ENCODE measurements at regions not wholly inside any gene's neighbourhood (a gene's known extent, or its start where the extent isn't known, plus 50 kb on each side); places are given as distances from the start of the nearest gene placed in this dataset.

- Histone ChIP-seq H3K27me3 (ENCODE audit: control insufficient read depth, extremely low read depth, insufficient read depth, low read length) (no peaks in the 10 kb centered on the region), H3K27ac (ENCODE audit: control insufficient read depth, insufficient read depth, low read length) (no peak overlapping the region), H3K9me1 (ENCODE audit: control insufficient read depth, extremely low read depth, insufficient read depth, low read length) (no peaks in the 10 kb centered on the region), H3K79me2 (ENCODE audit: control insufficient read depth, insufficient read depth, low read length) (no peaks in the 10 kb centered on the region), H3K9me3 (ENCODE audit: control insufficient read depth, low read depth, low read length) (no peaks in the 10 kb centered on the region), H3K4me1 (ENCODE audit: control insufficient read depth, extremely low read depth, insufficient read depth, low read length) (no peaks in the 10 kb centered on the region), H2AFZ (ENCODE audit: control insufficient read depth, low read length) (no peak overlapping the region), H3K4me3 (ENCODE audit: control insufficient read depth in 2 of 3, extremely low read depth in 1 of 3, insufficient read depth in 2 of 3, low read depth in 1 of 3, low read length in 3 of 3) (no peak overlapping the region), H3K4me2 (ENCODE audit: control insufficient read depth, extremely low read depth, insufficient read depth, low read depth, low read length) (no peak overlapping the region), H3K9ac (ENCODE audit: control insufficient read depth, extremely low read depth, insufficient read depth, low read length) (no peak overlapping the region), H3K36me3 (ENCODE audit: control insufficient read depth in 2 of 2, extremely low read depth in 1 of 2, insufficient read depth in 2 of 2, low read length in 2 of 2) (no peaks in the 10 kb centered on the region), H4K20me1 (ENCODE audit: control insufficient read depth, extremely low read depth, insufficient read depth, low read length) (no peaks in the 10 kb centered on the region)
- FAIRE-seq, result no peak
- TF ChIP-seq EZH2 (IDR thresholded peaks at IDR 0.05; ENCODE audit: low read length) (no peak), CTCF (optimal IDR thresholded peaks at IDR 0.05 in 1 of 3, IDR thresholded peaks at IDR 0.05 in 1 of 3, conservative IDR thresholded peaks at IDR 0.05 in 1 of 3; ENCODE audit: extremely low read depth in 1 of 3, insufficient read depth in 2 of 3, low read length in 3 of 3) (no peak)
- no peak for DNase-seq (ENCODE audit: low read depth, low spot score)
- dilution Hi-C loops (cut with MboI; ENCODE audit: extremely low pct_ligation_motif_present, low sequenced_read_pairs), result no loop called here
Measured at GRCh38 chr4:13793020-13793710, 165.6 kb upstream of the BOD1L1 start.

DNA sequence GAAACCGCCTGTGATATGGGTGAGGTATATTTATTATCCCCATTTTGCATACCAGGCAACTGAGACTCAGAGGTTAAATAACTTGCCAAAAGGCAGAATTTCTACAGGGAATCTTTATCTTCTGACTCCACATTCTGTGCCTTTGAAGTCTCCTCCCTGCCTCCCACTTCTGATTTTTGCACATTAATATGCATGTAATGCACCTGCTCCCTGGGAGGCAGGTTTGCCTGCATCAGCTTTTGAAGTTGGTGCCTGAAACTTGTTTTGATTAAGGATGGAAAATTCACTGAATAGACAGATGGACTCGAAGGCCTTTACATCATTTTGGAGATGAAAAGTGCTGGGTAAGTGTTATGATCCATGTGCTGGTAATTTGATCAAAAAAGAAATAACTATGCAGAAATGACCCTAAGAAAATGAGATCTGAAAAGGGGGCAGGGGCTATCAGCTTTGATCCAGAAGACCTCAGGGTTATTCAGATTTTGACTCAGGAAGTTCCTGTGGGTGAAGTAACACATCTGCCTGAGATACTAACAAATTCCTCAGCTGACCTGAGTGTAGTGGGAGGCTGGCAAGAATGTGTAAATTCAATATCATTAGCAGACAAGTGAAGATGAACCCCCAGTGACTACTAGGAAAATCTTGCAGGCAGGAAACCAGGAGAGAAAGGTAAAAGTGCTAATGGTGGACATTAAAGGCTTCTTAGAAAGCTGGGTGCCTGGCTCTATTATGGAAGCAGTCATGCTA lies 167.5 kb upstream of the BOD1L1 start:
- H3K36me3 ChIP-seq (ENCODE audit: control insufficient read depth in 2 of 2, extremely low read depth in 1 of 2, insufficient read depth in 2 of 2, low read length in 2 of 2), result no peaks in the 10 kb centered on the region
- H2AFZ ChIP-seq (ENCODE audit: control insufficient read depth, low read length), result no peak overlapping the region
- H3K9ac ChIP-seq (ENCODE audit: control insufficient read depth, extremely low read depth, insufficient read depth, low read length), result no peak overlapping the region
- no peaks in the 10 kb centered on the region for H3K4me1 ChIP-seq (ENCODE audit: control insufficient read depth, extremely low read depth, insufficient read depth, low read length)
- TF ChIP-seq CTCF (optimal IDR thresholded peaks at IDR 0.05 in 1 of 3, IDR thresholded peaks at IDR 0.05 in 1 of 3, conservative IDR thresholded peaks at IDR 0.05 in 1 of 3; ENCODE audit: extremely low read depth in 1 of 3, insufficient read depth in 2 of 3, low read length in 3 of 3) (no peak), EZH2 (IDR thresholded peaks at IDR 0.05; ENCODE audit: low read length) (no peak)
- H4K20me1 ChIP-seq (ENCODE audit: control insufficient read depth, extremely low read depth, insufficient read depth, low read length), result no peaks in the 10 kb centered on the region
- DNase-seq (ENCODE audit: low read depth, low spot score) (no peak), FAIRE-seq (no peak)
- H3K27me3 ChIP-seq (ENCODE audit: control insufficient read depth, extremely low read depth, insufficient read depth, low read length), result no peaks in the 10 kb centered on the region
- no peak overlapping the region for H3K27ac ChIP-seq (ENCODE audit: control insufficient read depth, insufficient read depth, low read length)
- H3K9me3 ChIP-seq (ENCODE audit: control insufficient read depth, low read depth, low read length), result no peaks in the 10 kb centered on the region
- no peaks in the 10 kb centered on the region for H3K9me1 ChIP-seq (ENCODE audit: control insufficient read depth, extremely low read depth, insufficient read depth, low read length)
- dilution Hi-C loops (cut with MboI; ENCODE audit: extremely low pct_ligation_motif_present, low sequenced_read_pairs), result no loop called here
- H3K4me3 ChIP-seq (ENCODE audit: control insufficient read depth in 2 of 3, extremely low read depth in 1 of 3, insufficient read depth in 2 of 3, low read depth in 1 of 3, low read length in 3 of 3), result no peak overlapping the region
- no peak overlapping the region for H3K4me2 ChIP-seq (ENCODE audit: control insufficient read depth, extremely low read depth, insufficient read depth, low read depth, low read length)
- no peaks in the 10 kb centered on the region for H3K79me2 ChIP-seq (ENCODE audit: control insufficient read depth, insufficient read depth, low read length)
